A673 (cell line): ENCODE measurements at regions not wholly inside any gene's neighbourhood (a gene's known extent, or its start where the extent isn't known, plus 50 kb on each side); places are given as distances from the start of the nearest gene placed in this dataset.

Source experiments
- EZH2 ChIP-seq: fragments of 200-600 bp; sonication (generic); IDR thresholded peaks from 2 replicates; pipeline ENCODE4 v1.6.1; 2017; ENCODE audit warnings: borderline replicate concordance, low read depth, mild to moderate bottlenecking, mixed read lengths, antibody characterized with exemption, low read length; ENCODE audit not compliant: poor library complexity, severe bottlenecking
- TF ChIP-seq, protein P1 (sequence below): fragments of 300-800, 200-600 bp; sonication (generic); conservative IDR thresholded peaks from 2 replicates; pipeline ENCODE4 v1.5.1; 2017; ENCODE audit warnings: low read depth, mild to moderate bottlenecking, antibody characterized with exemption, low read length, moderate library complexity, mixed read lengths

DNA sequence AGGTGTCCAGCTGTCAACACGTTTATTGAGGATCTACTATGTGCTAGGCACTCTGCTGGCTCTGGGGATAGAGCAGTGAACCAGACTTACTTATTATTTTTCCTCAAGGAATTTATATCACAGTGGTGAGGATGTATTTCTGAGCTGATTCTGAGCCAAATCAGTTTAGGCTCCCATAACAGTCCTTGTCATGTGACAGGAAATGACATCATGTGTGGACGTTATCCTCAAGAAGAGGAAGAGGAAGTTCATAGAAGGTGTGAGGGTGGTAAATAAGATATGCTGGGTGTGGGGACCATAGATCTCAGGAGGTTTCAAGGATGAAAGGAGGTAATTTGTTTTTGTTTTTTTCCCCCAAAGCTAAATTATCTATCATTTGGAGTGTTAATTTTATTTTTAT is 873.5 kb upstream of the EEF2KMT start:
- TF ChIP-seq, protein P1, sequence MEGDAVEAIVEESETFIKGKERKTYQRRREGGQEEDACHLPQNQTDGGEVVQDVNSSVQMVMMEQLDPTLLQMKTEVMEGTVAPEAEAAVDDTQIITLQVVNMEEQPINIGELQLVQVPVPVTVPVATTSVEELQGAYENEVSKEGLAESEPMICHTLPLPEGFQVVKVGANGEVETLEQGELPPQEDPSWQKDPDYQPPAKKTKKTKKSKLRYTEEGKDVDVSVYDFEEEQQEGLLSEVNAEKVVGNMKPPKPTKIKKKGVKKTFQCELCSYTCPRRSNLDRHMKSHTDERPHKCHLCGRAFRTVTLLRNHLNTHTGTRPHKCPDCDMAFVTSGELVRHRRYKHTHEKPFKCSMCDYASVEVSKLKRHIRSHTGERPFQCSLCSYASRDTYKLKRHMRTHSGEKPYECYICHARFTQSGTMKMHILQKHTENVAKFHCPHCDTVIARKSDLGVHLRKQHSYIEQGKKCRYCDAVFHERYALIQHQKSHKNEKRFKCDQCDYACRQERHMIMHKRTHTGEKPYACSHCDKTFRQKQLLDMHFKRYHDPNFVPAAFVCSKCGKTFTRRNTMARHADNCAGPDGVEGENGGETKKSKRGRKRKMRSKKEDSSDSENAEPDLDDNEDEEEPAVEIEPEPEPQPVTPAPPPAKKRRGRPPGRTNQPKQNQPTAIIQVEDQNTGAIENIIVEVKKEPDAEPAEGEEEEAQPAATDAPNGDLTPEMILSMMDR: no peak
- TF ChIP-seq EZH2: no peak
